Heart left ventricle (tissue), 16 donors: ENCODE measurements at regions not wholly inside any gene's neighbourhood (a gene's known extent, or its start where the extent isn't known, plus 50 kb on each side); places are given as distances from the start of the nearest gene placed in this dataset.

ENCODE experiments used
- ATAC-seq, 4 donors: fragments of 200-7000 bp; cut with Tn5 transposase; one replicate each; pipeline ENCODE4 v1.9.1; 2020 to 2022; ENCODE audit warnings: moderate library complexity in 4 of 4, mild to moderate bottlenecking in 3 of 4, moderate number of reproducible peaks in 1 of 4
- DNase-seq, 5 donors: peaks; one replicate each; pipeline ENCODE4 v3.0.0-alpha.2; 2020
- H3K27ac ChIP-seq, 12 donors: fragments of 200-600 bp; sonication (generic) in 4 of 12; one replicate each; pipeline versions ENCODE4 v1.5.0 to v1.8.0; 2016 to 2022; ENCODE audit warnings: mild to moderate bottlenecking in 2 of 12
- H3K27me3 ChIP-seq, 9 donors: fragments of 200-600 bp; sonication (generic) in 2 of 9; one replicate each; pipeline versions ENCODE4 v1.5.1 to v1.8.0; 2016 to 2022; ENCODE audit warnings: mild to moderate bottlenecking in 3 of 9
- H3K36me3 ChIP-seq, 9 donors: fragments of 200-600 bp; sonication (generic) in 2 of 9; one replicate each; pipeline versions ENCODE4 v1.5.0 to v1.8.0; 2018 to 2022; ENCODE audit warnings: mild to moderate bottlenecking in 2 of 9
- H3K4me1 ChIP-seq, 12 donors: fragments of 200-600 bp; sonication (generic) in 4 of 12; one replicate each; pipeline versions ENCODE4 v1.5.0 to v1.8.0; 2016 to 2022; ENCODE audit warnings: mild to moderate bottlenecking in 3 of 12
- H3K4me3 ChIP-seq, 12 donors: fragments of 200-600 bp; sonication (generic) in 4 of 12; one replicate each; pipeline versions ENCODE4 v1.5.0 to v1.8.0; 2017 to 2022; ENCODE audit warnings: mild to moderate bottlenecking in 9 of 12, moderate library complexity in 4 of 12
- H3K9me3 ChIP-seq, 12 donors: fragments of 200-600 bp; sonication (generic) in 4 of 12; one replicate each; pipeline versions ENCODE4 v1.5.0 to v1.8.0; 2016 to 2022; ENCODE audit warnings: mild to moderate bottlenecking in 1 of 12
- POLR2A ChIP-seq, 2 donors: fragments of 450-650 bp; IDR thresholded peaks; one replicate each; pipeline ENCODE4 v1.6.1; 2017; ENCODE audit warnings: antibody characterized with exemption in 2 of 2, mild to moderate bottlenecking in 2 of 2, moderate library complexity in 2 of 2
- WGBS, 4 donors: extraction: QIAGEN DNeasy Blood & Tissue Kit in 2 of 4; methylation state at CpG; one replicate each; pipeline versions ENCODE4 v1.1.5 to v1.1.7; 2013 to 2018; 5-methylcytosine and 5-hydroxymethylcytosine counted together
- intact Hi-C, 10 donors: fragments of 100-400 bp; cut with DNase I; formaldehyde crosslinking; loops; one replicate each; pipeline versions ENCODE4 v1.11.1 to v1.14.2; 2022
- TF ChIP-seq, protein P1 (sequence below), 12 donors: fragments of 200-600 bp; sonication (generic) in 4 of 12; IDR thresholded peaks; one replicate each; pipeline versions ENCODE4 v1.5.0 to v1.8.0; 2018 to 2022; ENCODE audit warnings: antibody characterized with exemption in 12 of 12, mild to moderate bottlenecking in 5 of 12
- donor health status: ischemic (EF 13 %, LVEDD 7.1; RV severe dilation, severe dysfunction).
- donor health status: healthy with polysubstance abuse.
- donor health status: DM: no; HTN: yes; CAD: no.
- donor health status: DM: no; HTN: no; CAD: no.
- donor health status: ischemic (EF 25% LVEDD 6.9; RV normal size, moderate dysfunction).
- donor health status: ischemic (EF 25% LVEDD 5.7; RV mildly dilated, moderate dysfunction).
- donor health status: healthy.
- donor health status: DM: yes; HTN: yes; CAD: no.
- donor health status: ischemic (EF 35%, LVEDD 5.7; RV mildly dilated, moderate dysfunction).
- donor health status: nonischemic (EF 11% LVEDD 7.7; RV severe dilation, severe dysfunction).
- donor health status: DM: yes; HTN: yes; CAD: no.
- donor health status: PGD.
- donor health status: ischemic (EF 29% LVEDD 5.4; RV normal size, mild dysfunction).
- donor health status: nonischemic (EF 23%, LVEDD 6.1; RV moderate dilation, normal function).

DNA sequence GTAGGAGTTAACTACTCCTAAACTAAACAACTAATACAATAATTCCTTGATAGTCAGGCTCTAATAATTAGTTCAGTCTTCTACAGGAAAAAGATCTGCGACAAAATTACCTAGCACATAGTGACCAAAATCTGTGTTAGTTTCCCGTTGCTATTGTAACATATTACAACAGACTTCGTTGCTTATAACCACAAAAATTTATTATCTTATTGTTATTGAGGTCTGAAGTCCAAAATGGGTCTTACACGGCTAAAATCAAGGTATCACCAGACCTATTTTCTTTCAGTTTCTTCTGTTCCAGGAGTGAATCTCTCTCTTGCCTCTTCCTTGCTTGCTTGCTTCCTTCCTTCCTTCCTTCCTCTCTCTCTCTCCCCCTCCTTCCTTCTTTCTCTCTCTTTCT lies 993.6 kb upstream of the SPRY2 start:
- intact Hi-C loops: no loop called here
- Histone ChIP-seq H3K9me3 (peaks cover 0 to 14% (median 5%) of the 10 kb centered on the region in 12 donors), H3K4me3 (no peak overlapping the region), H3K27ac (no peak overlapping the region), H3K36me3 (no peaks in the 10 kb centered on the region), H3K4me1 (no peaks in the 10 kb centered on the region), H3K27me3 (no peaks in the 10 kb centered on the region)
- 77 to 85% (median 80%) methylated on average over 4 of the region's 4 CpGs for WGBS, 4 donors
- no peak for TF ChIP-seq POLR2A (IDR thresholded peaks at IDR 0.05)
- TF ChIP-seq, protein P1, sequence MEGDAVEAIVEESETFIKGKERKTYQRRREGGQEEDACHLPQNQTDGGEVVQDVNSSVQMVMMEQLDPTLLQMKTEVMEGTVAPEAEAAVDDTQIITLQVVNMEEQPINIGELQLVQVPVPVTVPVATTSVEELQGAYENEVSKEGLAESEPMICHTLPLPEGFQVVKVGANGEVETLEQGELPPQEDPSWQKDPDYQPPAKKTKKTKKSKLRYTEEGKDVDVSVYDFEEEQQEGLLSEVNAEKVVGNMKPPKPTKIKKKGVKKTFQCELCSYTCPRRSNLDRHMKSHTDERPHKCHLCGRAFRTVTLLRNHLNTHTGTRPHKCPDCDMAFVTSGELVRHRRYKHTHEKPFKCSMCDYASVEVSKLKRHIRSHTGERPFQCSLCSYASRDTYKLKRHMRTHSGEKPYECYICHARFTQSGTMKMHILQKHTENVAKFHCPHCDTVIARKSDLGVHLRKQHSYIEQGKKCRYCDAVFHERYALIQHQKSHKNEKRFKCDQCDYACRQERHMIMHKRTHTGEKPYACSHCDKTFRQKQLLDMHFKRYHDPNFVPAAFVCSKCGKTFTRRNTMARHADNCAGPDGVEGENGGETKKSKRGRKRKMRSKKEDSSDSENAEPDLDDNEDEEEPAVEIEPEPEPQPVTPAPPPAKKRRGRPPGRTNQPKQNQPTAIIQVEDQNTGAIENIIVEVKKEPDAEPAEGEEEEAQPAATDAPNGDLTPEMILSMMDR (IDR thresholded peaks at IDR 0.05): no peak
- ATAC-seq: no peak
- DNase-seq: no peak

DNA sequence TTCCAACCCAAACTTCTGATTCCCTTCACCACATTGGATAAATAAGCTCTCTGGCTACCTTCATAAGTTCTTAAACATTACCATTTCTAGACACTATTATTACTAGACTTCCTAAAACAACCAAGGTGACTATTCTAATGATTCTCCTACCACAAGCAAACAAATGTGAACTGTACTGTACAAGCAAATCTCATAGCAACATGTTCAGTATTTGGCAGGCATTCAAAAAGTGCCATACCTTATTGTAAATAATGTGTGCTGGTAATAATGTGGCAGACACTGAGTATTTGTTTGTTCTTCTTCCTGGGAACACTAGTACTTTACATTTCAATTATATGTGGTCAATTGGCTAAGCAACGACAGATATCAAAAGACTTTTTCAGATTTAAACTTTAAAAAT lies 986.0 kb upstream of the SPRY2 start:
- no peak for ATAC-seq
- peaks cover 0 to 8% (median 1%) of the 10 kb centered on the region in 12 donors for H3K9me3 ChIP-seq
- DNase-seq: no peak
- H3K4me1 ChIP-seq: no peaks in the 10 kb centered on the region
- 75 to 83% (median 77%) methylated on average over 1 of the region's 1 CpG for WGBS, 4 donors
- no peak for TF ChIP-seq POLR2A (IDR thresholded peaks at IDR 0.05)
- TF ChIP-seq, protein P1 (IDR thresholded peaks at IDR 0.05): no peak
- no peaks in the 10 kb centered on the region for H3K27me3 ChIP-seq
- no peak overlapping the region for H3K27ac ChIP-seq
- no peaks in the 10 kb centered on the region for H3K36me3 ChIP-seq
- intact Hi-C loops: no loop called here
- H3K4me3 ChIP-seq: no peak overlapping the region

DNA sequence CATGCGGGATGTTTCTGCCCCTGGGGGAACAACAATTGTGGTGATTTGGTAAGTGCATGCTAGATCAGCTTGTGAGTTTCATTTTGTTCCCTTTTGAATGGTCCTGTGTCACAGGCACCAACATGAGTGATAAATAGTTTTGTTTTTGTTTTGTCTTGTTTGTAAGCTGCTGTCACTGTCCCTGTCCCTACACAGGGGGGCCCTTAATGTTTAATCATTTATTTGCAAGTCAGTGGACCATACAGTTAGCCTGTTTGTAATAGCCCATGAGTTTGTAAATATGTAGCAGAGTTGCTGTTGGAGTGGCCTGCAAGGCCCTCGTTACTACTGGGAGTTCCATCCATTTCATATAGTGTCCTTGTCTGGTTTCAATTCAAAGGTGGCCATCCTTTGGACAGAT lies 979.6 kb upstream of the SPRY2 start:
- Histone ChIP-seq H3K36me3 (no peaks in the 10 kb centered on the region), H3K4me3 (no peak overlapping the region), H3K4me1 (no peaks in the 10 kb centered on the region), H3K9me3 (no peaks in the 10 kb centered on the region), H3K27ac (no peak overlapping the region), H3K27me3 (no peaks in the 10 kb centered on the region)
- 86 to 100% (median 93%) methylated on average over 2 of the region's 2 CpGs for WGBS, 4 donors
- TF ChIP-seq, protein P1 (IDR thresholded peaks at IDR 0.05): no peak
- no peak for TF ChIP-seq POLR2A (IDR thresholded peaks at IDR 0.05)
- no peak for DNase-seq
- intact Hi-C loops: no loop called here
- ATAC-seq: no peak

DNA sequence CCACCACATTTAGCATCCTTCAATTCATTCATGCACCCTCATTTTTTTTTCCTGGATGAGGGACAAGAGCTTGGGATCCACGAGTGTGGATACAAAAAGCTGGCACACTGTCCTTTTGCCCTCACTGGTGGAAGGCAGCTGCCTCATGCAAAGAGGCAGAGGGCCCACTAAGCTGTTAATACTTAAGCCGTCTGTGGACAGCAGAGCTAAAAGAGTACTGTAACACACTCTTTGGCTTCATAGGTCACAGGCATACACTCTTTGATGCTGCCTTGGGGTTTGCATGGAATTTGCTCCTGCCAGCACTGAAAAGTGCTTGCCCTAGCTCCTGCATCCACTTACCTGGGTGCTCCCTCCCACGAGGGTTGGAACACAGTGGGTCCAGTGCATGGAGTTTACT lies 978.4 kb upstream of the SPRY2 start:
- DNase-seq: no peak
- Histone ChIP-seq H3K27ac (no peak overlapping the region), H3K4me1 (no peaks in the 10 kb centered on the region), H3K27me3 (no peaks in the 10 kb centered on the region), H3K36me3 (no peaks in the 10 kb centered on the region), H3K4me3 (no peak overlapping the region), H3K9me3 (no peaks in the 10 kb centered on the region)
- 59 to 73% (median 69%) methylated on average over 2 to 3 of the region's 3 CpGs for WGBS, 4 donors
- intact Hi-C loops: no loop called here
- TF ChIP-seq, protein P1 (IDR thresholded peaks at IDR 0.05): no peak
- no peak for TF ChIP-seq POLR2A (IDR thresholded peaks at IDR 0.05)
- no peak for ATAC-seq
